MG63 (cell line): ENCODE measurements at regions not wholly inside any gene's neighbourhood (a gene's known extent, or its start where the extent isn't known, plus 50 kb on each side); places are given as distances from the start of the nearest gene placed in this dataset.

Source experiments
- DNase-seq: peaks from one replicate; pipeline ENCODE4 v3.0.0-alpha.2; 2020
- H3K27me3 ChIP-seq: fragments of 250-450 bp; sonication (Bioruptor Pico); 2 replicates; pipeline ENCODE4 v1.5.1; 2020; ENCODE audit warnings: mild to moderate bottlenecking, moderate library complexity
- H3K36me3 ChIP-seq: fragments of 250-450 bp; sonication (Bioruptor Pico); 2 replicates; pipeline ENCODE4 v1.5.1; 2020; ENCODE audit warnings: mild to moderate bottlenecking, moderate library complexity
- H3K4me3 ChIP-seq: fragments of 250-450 bp; sonication (Bioruptor Pico); 2 replicates; pipeline ENCODE4 v1.5.1; 2020; ENCODE audit warnings: mild to moderate bottlenecking, moderate library complexity
- H3K9me3 ChIP-seq: fragments of 250-450 bp; sonication (Bioruptor Pico); 2 replicates; pipeline ENCODE4 v1.5.1; 2020; ENCODE audit warnings: mild to moderate bottlenecking, moderate library complexity

- H3K4me3 ChIP-seq = no peak overlapping the region
- H3K27me3 ChIP-seq = no peaks in the 10 kb centered on the region
- H3K36me3 ChIP-seq = no peaks in the 10 kb centered on the region
- DNase-seq = no peak
- H3K9me3 ChIP-seq = peaks cover 12% of the 10 kb centered on the region
These were observed 121.3 kb downstream of the ALDH8A1 start for GRCh38 chr6:134828641-134829040.

DNA sequence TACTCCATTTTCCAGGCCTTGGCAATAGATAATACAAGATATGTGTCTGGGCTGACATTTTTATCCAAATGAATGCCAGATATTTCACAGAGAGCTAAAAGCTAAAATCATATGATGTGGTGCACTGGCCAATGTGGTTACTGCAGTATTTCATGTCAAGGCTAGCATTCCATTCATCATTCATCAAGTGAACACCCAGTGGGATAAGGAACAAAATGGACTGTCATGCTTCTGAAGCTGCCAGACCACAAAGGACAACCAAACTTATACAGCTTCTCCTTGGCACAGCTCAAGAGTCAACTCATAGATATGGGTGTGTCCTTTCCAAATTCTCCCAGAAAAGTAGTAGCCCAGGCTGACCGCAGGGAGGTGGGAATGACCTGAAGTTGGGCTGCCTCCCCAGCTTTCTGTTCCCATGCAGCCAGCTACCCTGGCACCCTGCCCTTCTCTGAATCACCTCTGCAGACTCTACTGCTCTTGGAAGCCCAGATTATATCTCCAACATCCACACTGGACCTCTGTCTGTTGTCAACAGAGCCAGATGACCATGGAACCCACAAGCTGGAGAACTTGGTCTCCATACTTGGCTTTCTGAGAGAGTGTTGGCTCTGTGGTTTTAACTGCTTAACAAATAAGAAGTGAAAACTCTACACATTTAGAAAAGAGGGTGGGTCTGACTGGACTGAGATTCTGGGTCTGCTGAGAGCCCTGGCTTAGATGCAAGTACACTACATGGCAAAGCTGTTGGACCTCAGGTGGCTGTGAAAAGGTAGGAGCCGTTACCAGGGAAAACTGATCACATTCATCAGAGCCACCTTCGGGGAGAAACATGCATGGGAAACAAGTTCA, 122.8 kb downstream of the ALDH8A1 start:
- peak; percentile 99 for DNase-seq
- H3K9me3 ChIP-seq = peaks cover 12% of the 10 kb centered on the region
- H3K27me3 ChIP-seq = no peaks in the 10 kb centered on the region
- no peak overlapping the region for H3K4me3 ChIP-seq
- no peaks in the 10 kb centered on the region for H3K36me3 ChIP-seq

- no peaks in the 10 kb centered on the region for H3K27me3 ChIP-seq
- H3K4me3 ChIP-seq = no peak overlapping the region
- H3K36me3 ChIP-seq = no peaks in the 10 kb centered on the region
- peaks cover 12% of the 10 kb centered on the region for H3K9me3 ChIP-seq
- no peak for DNase-seq
These were observed 126.2 kb downstream of the ALDH8A1 start for GRCh38 chr6:134823710-134824034.

DNA sequence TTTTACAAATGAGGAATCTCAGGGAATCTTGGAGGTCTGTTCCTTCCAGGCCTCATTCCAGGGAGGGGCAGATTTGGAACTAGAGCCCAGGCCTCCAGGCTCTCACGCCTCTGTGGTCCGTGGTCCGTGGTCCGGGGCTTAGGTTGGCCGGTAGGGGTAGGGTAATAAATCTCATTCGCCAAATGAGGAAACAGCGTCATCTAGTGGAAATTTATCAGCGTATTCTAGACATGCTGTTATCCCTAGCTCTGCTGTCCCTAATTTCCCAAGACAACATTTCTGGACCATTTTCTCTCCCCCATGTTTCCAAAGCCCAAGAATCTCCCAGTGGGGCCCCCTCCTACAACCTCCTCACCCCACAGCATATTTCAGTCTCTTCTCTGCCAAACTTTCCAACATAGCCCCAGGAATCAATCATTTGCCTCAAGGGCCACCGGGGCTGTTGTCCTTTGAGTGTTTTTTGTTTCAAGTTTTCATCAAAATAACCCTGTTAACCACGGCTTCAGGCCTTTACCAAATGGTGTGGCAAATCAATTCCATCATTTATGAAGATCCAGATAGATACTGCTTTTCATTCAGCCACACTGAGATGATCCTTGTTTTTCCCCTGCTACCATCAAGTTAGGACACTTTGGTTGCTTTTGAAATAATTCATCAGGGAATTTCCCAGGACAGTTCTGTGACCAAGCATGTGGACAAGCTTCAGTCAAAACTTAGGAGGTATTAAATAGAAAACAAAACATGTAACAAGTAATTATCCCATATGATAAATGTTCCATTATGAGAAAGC, 126.8 kb downstream of the ALDH8A1 start:
- no peak overlapping the region for H3K4me3 ChIP-seq
- peaks cover 12% of the 10 kb centered on the region for H3K9me3 ChIP-seq
- no peaks in the 10 kb centered on the region for H3K36me3 ChIP-seq
- H3K27me3 ChIP-seq = no peaks in the 10 kb centered on the region
- DNase-seq = peak; percentile 74

GRCh38 chr6:134821928-134822864, 127.7 kb downstream of the ALDH8A1 start:
- Histone ChIP-seq H3K9me3 (peaks cover 12% of the 10 kb centered on the region), H3K36me3 (no peaks in the 10 kb centered on the region), H3K4me3 (no peak overlapping the region), H3K27me3 (no peaks in the 10 kb centered on the region)
- no peak for DNase-seq

GRCh38 chr6:134821397-134821796, 128.5 kb downstream of the ALDH8A1 start:
- no peak for DNase-seq
- H3K9me3 ChIP-seq = peaks cover 12% of the 10 kb centered on the region
- H3K4me3 ChIP-seq = no peak overlapping the region
- H3K36me3 ChIP-seq = no peaks in the 10 kb centered on the region
- H3K27me3 ChIP-seq = no peaks in the 10 kb centered on the region

- H3K27me3 ChIP-seq = no peaks in the 10 kb centered on the region
- H3K36me3 ChIP-seq = no peaks in the 10 kb centered on the region
- no peak overlapping the region for H3K4me3 ChIP-seq
- DNase-seq = no peak
- peaks cover 8% of the 10 kb centered on the region for H3K9me3 ChIP-seq
These were observed 129.8 kb downstream of the ALDH8A1 start for GRCh38 chr6:134819863-134820800.

GRCh38 chr6:134819236-134819635, 130.7 kb downstream of the ALDH8A1 start:
- no peak for DNase-seq
- H3K9me3 ChIP-seq = peaks cover under 1% of the 10 kb centered on the region; the same call in 1 of the 2 replicates
- no peaks in the 10 kb centered on the region for H3K36me3 ChIP-seq
- no peaks in the 10 kb centered on the region for H3K27me3 ChIP-seq
- no peak overlapping the region for H3K4me3 ChIP-seq

DNA sequence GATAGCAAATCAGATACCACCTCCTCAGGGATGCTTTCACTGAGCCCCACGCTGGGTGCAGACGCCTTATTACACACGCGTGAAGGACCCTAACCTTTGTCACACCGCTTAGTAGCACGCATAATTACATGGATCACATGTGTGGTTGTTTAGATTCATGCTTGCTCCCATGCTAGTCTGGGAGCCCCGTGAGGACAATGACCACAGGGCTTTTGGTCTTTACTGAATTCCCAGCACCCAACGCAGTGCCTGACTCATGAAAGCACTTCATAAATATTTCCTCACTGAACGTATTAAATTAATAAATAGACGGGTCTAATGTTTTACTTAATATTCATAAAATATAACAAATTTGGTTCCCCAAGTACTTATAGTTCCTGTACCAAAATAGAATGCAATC, 132.5 kb downstream of the ALDH8A1 start:
- Histone ChIP-seq H3K9me3 (no peaks in the 10 kb centered on the region), H3K4me3 (no peak overlapping the region), H3K36me3 (no peaks in the 10 kb centered on the region), H3K27me3 (no peaks in the 10 kb centered on the region)
- no peak for DNase-seq

DNA sequence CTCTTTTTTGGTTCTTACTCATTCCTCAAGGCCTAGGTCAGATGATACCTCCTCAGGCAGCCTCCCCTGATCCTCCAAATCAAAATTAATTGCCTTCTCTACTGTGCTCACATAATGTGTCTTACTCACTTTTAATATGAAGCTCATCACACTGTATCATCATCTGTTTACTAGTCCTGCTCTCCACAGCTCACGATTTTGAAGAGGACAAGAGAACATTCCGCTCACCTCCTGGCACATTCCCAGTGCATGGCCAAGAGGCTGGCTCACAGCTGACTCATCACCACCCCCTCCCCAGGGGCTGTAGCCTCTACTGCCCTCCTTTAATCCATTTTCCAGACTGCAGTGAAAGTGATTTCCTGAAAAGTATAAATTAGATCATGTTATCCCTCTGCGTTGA, 133.1 kb downstream of the ALDH8A1 start:
- Histone ChIP-seq H3K27me3 (no peaks in the 10 kb centered on the region), H3K36me3 (no peaks in the 10 kb centered on the region), H3K9me3 (no peaks in the 10 kb centered on the region), H3K4me3 (no peak overlapping the region)
- peak; percentile 68 for DNase-seq

DNA sequence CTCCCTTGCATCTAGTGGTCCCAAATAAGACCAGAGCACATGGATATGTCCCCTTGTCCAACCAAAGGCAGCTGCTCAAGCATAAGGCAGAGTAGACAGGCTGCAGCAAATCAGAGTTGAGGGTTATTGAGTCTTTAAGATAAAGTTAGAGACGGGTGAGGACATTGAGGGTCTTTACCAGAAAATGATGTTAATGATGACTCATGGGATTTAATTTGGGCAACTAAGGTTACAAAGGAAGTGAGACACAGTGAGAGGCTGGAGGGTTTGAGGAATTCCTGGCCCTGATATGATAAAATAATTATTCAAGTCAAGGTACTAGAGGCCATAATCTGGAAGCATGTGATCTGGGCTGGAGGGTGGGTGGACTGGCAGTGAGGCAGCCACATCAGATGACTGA, 133.6 kb downstream of the ALDH8A1 start:
- peak; percentile 14 for DNase-seq
- Histone ChIP-seq H3K27me3 (no peaks in the 10 kb centered on the region), H3K9me3 (no peaks in the 10 kb centered on the region), H3K36me3 (no peaks in the 10 kb centered on the region), H3K4me3 (no peak overlapping the region)

DNA sequence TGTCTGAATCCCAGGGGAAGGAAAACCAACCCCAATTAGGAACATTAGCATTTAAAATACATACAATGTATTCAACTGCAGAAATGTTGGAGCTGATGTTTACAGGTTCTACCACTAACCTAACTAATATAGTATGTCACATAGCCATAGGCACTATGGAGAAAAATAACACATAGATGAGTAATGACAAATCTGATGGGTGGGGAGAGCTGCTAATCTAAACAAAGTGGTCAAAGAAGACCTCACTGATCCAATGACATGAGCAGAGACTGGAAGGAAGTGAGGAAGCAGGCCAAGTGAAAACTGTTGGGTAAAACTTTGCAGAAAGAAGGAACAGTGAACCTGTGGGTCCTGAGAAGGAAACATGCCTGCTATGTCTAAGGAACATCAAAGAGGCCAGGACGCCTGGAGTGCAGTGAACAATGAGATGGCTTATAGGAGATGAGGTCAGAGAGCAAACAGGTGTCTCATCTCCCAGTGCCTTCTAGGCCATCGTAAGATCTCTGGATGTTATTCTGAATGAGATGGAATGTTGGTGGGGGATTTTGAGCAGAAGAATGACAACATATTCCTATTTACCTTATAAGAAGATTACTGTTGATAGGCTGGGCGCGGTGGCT, 135.7 kb downstream of the ALDH8A1 start:
- Histone ChIP-seq H3K9me3 (no peaks in the 10 kb centered on the region), H3K4me3 (no peak overlapping the region), H3K27me3 (no peaks in the 10 kb centered on the region), H3K36me3 (no peaks in the 10 kb centered on the region)
- DNase-seq = peak; percentile 37

- Histone ChIP-seq H3K36me3 (no peaks in the 10 kb centered on the region), H3K9me3 (no peaks in the 10 kb centered on the region), H3K4me3 (no peak overlapping the region), H3K27me3 (no peaks in the 10 kb centered on the region)
- DNase-seq = no peak
These were observed 136.8 kb downstream of the ALDH8A1 start for GRCh38 chr6:134813146-134813545.

DNA sequence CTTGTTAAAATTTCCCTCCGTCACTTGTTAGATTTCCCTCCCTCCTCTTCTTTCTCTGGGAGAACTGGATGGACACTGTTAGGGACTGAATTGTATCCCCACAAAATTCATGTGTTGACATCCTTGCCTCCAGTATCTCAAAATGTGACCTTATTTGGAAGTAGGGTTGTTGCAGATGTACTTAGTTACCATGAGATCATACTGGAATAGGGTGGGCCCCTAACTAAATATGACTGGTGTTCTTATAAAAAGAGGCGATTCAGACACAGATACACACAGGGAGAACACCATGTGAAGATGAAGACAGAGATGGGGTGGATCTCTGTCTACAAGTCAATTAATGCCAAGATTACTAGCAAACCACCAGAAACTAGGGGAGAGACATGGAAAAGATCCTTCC, 139.5 kb downstream of the ALDH8A1 start:
- no peaks in the 10 kb centered on the region for H3K27me3 ChIP-seq
- no peak for DNase-seq
- H3K36me3 ChIP-seq = no peaks in the 10 kb centered on the region
- H3K9me3 ChIP-seq = no peaks in the 10 kb centered on the region
- H3K4me3 ChIP-seq = no peak overlapping the region

- Histone ChIP-seq H3K36me3 (no peaks in the 10 kb centered on the region), H3K27me3 (no peaks in the 10 kb centered on the region), H3K9me3 (no peaks in the 10 kb centered on the region), H3K4me3 (no peak overlapping the region)
- peak; percentile 38 for DNase-seq
These were observed 140.8 kb downstream of the ALDH8A1 start for GRCh38 chr6:134809130-134809529.
